IMR-90 (cell line): ENCODE measurements at regions not wholly inside any gene's neighbourhood (a gene's known extent, or its start where the extent isn't known, plus 50 kb on each side); places are given as distances from the start of the nearest gene placed in this dataset.

ENCODE experiments used
- ATAC-seq: fragments of 200-7000 bp; cut with Tn5 transposase; 2 replicates; pipeline ENCODE4 v1.9.1; 2020; ENCODE audit warnings: low read depth, mild to moderate bottlenecking, moderate library complexity
- BruUV-seq: library from RNA; stranded (reverse); fragments of 400-500 nt; replicated peaks from 2 replicates; lab custom pipeline; 2021; lab: Mats Ljungman, UMichigan
- CTCF ChIA-PET: fragments of 300-600 bp; formaldehyde crosslinking; extraction: SDS; loops from one replicate; lab custom pipeline; 2021; ENCODE audit warnings: antibody characterized with exemption; lab: Yijun Ruan, JAX
- POLR2A ChIA-PET: fragments of 300-600 bp; sonication (Branson Sonifier 250); formaldehyde crosslinking; loops from one replicate; lab custom pipeline; 2022; ENCODE audit warnings: antibody characterized with exemption; ENCODE audit not compliant: unreplicated experiment; lab: Charles Lee
- DNase-seq: peaks from one replicate; pipeline ENCODE4 v3.0.0; 2013
- H2AFZ ChIP-seq: replicated peaks from 2 replicates; pipeline ENCODE3; 2013; ENCODE audit warnings: low read length, mild to moderate bottlenecking; ENCODE audit not compliant: poor library complexity
- H2AK5ac ChIP-seq: 2 replicates; pipeline ENCODE4 v1.6.1; 2013; ENCODE audit warnings: low read depth, low read length, inconsistent platforms
- H2AK9ac ChIP-seq: replicated peaks from 2 replicates; pipeline ENCODE3; 2013; ENCODE audit warnings: mild to moderate bottlenecking, low read depth, low read length, moderate library complexity; ENCODE audit not compliant: poor library complexity
- H2BK120ac ChIP-seq: 2 replicates; pipeline ENCODE4 v1.6.1; 2013; ENCODE audit warnings: low read depth, low read length, inconsistent platforms
- H2BK15ac ChIP-seq: 3 replicates; pipeline ENCODE4 v1.6.1; 2013; ENCODE audit warnings: low read depth, low read length, inconsistent platforms
- H2BK20ac ChIP-seq: 2 replicates; pipeline ENCODE4 v1.6.1; 2013; ENCODE audit warnings: low read depth, mild to moderate bottlenecking, inconsistent platforms, low read length, moderate library complexity
- H2BK5ac ChIP-seq: 2 replicates; pipeline ENCODE4 v1.6.1; 2013; ENCODE audit warnings: mild to moderate bottlenecking, low read depth, low read length, inconsistent platforms; ENCODE audit not compliant: poor library complexity, severe bottlenecking
- H3K14ac ChIP-seq: replicated peaks from 2 replicates; pipeline ENCODE4 v1.6.1; 2013; ENCODE audit warnings: low read depth, low read length, inconsistent platforms
- H3K18ac ChIP-seq: 2 replicates; pipeline ENCODE4 v1.6.1; 2013; ENCODE audit warnings: low read depth, low read length, control low read depth
- H3K23ac ChIP-seq: 2 replicates; pipeline ENCODE4 v1.6.1; 2013; ENCODE audit warnings: low read depth, low read length, inconsistent platforms
- H3K27ac ChIP-seq: 2 replicates; pipeline ENCODE4 v1.5.1; 2013; ENCODE audit warnings: mild to moderate bottlenecking, control low read depth, low read length; ENCODE audit not compliant: insufficient read depth
- H3K27me3 ChIP-seq: 2 replicates; pipeline ENCODE4 v1.6.1; 2013; ENCODE audit warnings: low read length; ENCODE audit not compliant: control insufficient read depth, insufficient read depth
- H3K36me3 ChIP-seq: 2 replicates; pipeline ENCODE4 v1.6.1; 2013; ENCODE audit warnings: low read length, mixed read lengths; ENCODE audit not compliant: control insufficient read depth, insufficient read depth
- H3K4ac ChIP-seq: 2 replicates; pipeline ENCODE4 v1.6.1; 2013; ENCODE audit warnings: low read depth, low read length, inconsistent platforms
- H3K4me1 ChIP-seq: 2 replicates; pipeline ENCODE4 v1.6.1; 2013; ENCODE audit warnings: low read length, mixed read lengths; ENCODE audit not compliant: control insufficient read depth, insufficient read depth
- H3K4me2 ChIP-seq: 2 replicates; pipeline ENCODE4 v1.6.1; 2013; ENCODE audit warnings: low read depth, mild to moderate bottlenecking, control low read depth, low read length, moderate library complexity
- H3K4me3 ChIP-seq: 2 replicates; pipeline ENCODE4 v1.5.1; 2013; ENCODE audit warnings: low read depth, mild to moderate bottlenecking, control low read depth, low read length, moderate library complexity; ENCODE audit not compliant: insufficient read depth
- H3K56ac ChIP-seq: 2 replicates; pipeline ENCODE4 v1.6.1; 2013; ENCODE audit warnings: low read length, inconsistent platforms; ENCODE audit not compliant: insufficient read depth; ENCODE audit errors: extremely low read depth
- H3K79me1 ChIP-seq, 2 experiments: 2 replicates each; pipeline ENCODE4 v1.6.1; 2013; ENCODE audit warnings: low read length in 2 of 2, inconsistent platforms in 1 of 2, low read depth in 1 of 2
- H3K9ac ChIP-seq: 2 replicates; pipeline ENCODE4 v1.6.1; 2013; ENCODE audit warnings: low read depth, low read length, control low read depth
- H3K9me1 ChIP-seq: 2 replicates; pipeline ENCODE4 v1.6.1; 2013; ENCODE audit warnings: low read length, inconsistent platforms; ENCODE audit not compliant: insufficient read depth
- H3K9me3 ChIP-seq: 2 replicates; pipeline ENCODE4 v1.6.1; 2013; ENCODE audit warnings: low read length; ENCODE audit not compliant: control insufficient read depth, insufficient read depth
- H4K20me1 ChIP-seq: 2 replicates; pipeline ENCODE4 v1.6.1; 2013; ENCODE audit warnings: low read length, inconsistent platforms; ENCODE audit not compliant: insufficient read depth
- H4K5ac ChIP-seq: 2 replicates; pipeline ENCODE4 v1.6.1; 2013; ENCODE audit warnings: mild to moderate bottlenecking, low read depth, low read length, control low read depth
- H4K8ac ChIP-seq, 2 experiments: 2 replicates each; pipeline ENCODE4 v1.6.1; 2013; ENCODE audit warnings: low read depth in 2 of 2, low read length in 2 of 2, control low read depth in 1 of 2, inconsistent platforms in 1 of 2
- H4K91ac ChIP-seq: 2 replicates; pipeline ENCODE4 v1.6.1; 2013; ENCODE audit warnings: low read depth, low read length, inconsistent platforms; ENCODE audit not compliant: insufficient read depth
- BHLHE40 ChIP-seq: fragments of 150-350 bp; IDR thresholded peaks from 2 replicates; pipeline ENCODE4 v1.6.1; 2016; ENCODE audit warnings: mild to moderate bottlenecking, low read depth, low read length
- CEBPB ChIP-seq: IDR thresholded peaks from 2 replicates; pipeline ENCODE4 v1.6.1; 2012; ENCODE audit warnings: low read depth, low read length, improper control_type of control experiment
- CHD1 ChIP-seq: IDR thresholded peaks from 2 replicates; pipeline ENCODE4 v1.6.1; 2012; ENCODE audit warnings: low read depth, low read length, improper control_type of control experiment
- FOS ChIP-seq: fragments of 150-350 bp; IDR thresholded peaks from 2 replicates; pipeline ENCODE4 v1.6.1; 2016; ENCODE audit warnings: low read depth, low read length
- MAFK ChIP-seq: IDR thresholded peaks from 2 replicates; pipeline ENCODE4 v1.6.1; 2012; ENCODE audit warnings: low read depth, low read length, improper control_type of control experiment
- MAZ ChIP-seq: IDR thresholded peaks from 2 replicates; pipeline ENCODE4 v1.6.1; 2012; ENCODE audit warnings: low read depth, mild to moderate bottlenecking, low read length, improper control_type of control experiment, moderate library complexity, borderline replicate concordance
- MXI1 ChIP-seq: IDR thresholded peaks from 2 replicates; pipeline ENCODE4 v1.6.1; 2012; ENCODE audit warnings: low read depth, mild to moderate bottlenecking, low read length, moderate library complexity, borderline replicate concordance
- NFE2L2 ChIP-seq: fragments of 150-350 bp; IDR thresholded peaks from 2 replicates; pipeline ENCODE4 v1.6.1; 2016; ENCODE audit warnings: low read depth, mild to moderate bottlenecking, low read length
- POLR2A ChIP-seq: IDR thresholded peaks from 2 replicates; pipeline ENCODE4 v1.6.1; 2012; ENCODE audit warnings: mild to moderate bottlenecking, low read depth, low read length
- RAD21 ChIP-seq: IDR thresholded peaks from 2 replicates; pipeline ENCODE4 v1.6.1; 2012; ENCODE audit warnings: low read length, improper control_type of control experiment
- RCOR1 ChIP-seq: IDR thresholded peaks from 2 replicates; pipeline ENCODE4 v1.6.1; 2012; ENCODE audit warnings: mild to moderate bottlenecking, low read length, improper control_type of control experiment; ENCODE audit not compliant: insufficient replicate concordance
- RFX5 ChIP-seq: IDR thresholded peaks from 2 replicates; pipeline ENCODE4 v1.8.0; 2012; ENCODE audit warnings: low read depth, mild to moderate bottlenecking, low read length, moderate library complexity
- SMC3 ChIP-seq: fragments of 150-350 bp; IDR thresholded peaks from 2 replicates; pipeline ENCODE4 v1.6.1; 2016; ENCODE audit warnings: low read depth, mild to moderate bottlenecking, antibody characterized with exemption, low read length, moderate library complexity
- WGBS, 2 experiments: methylation state at CpG; one replicate each; pipeline versions ENCODE4 v1.1.5 to v1.1.7; 2013; ENCODE audit warnings: missing lambda C conversion rate in 2 of 2; ENCODE audit not compliant: insufficient read length in 1 of 2; ENCODE audit errors: extremely low coverage in 2 of 2; 5-methylcytosine and 5-hydroxymethylcytosine counted together
- dilution Hi-C: fragments of 300-500 bp; cut with HindIII; formaldehyde crosslinking; loops from one replicate; pipeline ENCODE4 v1.14.3; 2018; ENCODE audit warnings: low sequenced_read_pairs; ENCODE audit not compliant: unreplicated experiment
- in situ Hi-C: fragments of 300-500 bp; cut with MboI; formaldehyde crosslinking; loops from 3 replicates; pipeline ENCODE4 v1.14.3; 2019; ENCODE audit warnings: low sequenced_read_pairs, inconsistent platforms, mixed read lengths
- intact Hi-C: fragments of 100-400 bp; cut with micrococcal nuclease; formaldehyde crosslinking; loops from 2 replicates; pipeline ENCODE4 v1.10.0; 2022
- TF ChIP-seq, protein P1 (sequence below): fragments of 150-350 bp; IDR thresholded peaks from 2 replicates; pipeline ENCODE4 v1.6.1; 2016; ENCODE audit warnings: low read depth, mild to moderate bottlenecking, low read length, moderate library complexity, borderline replicate concordance
- TF ChIP-seq, protein P2 (sequence below): fragments of 150-350 bp; IDR thresholded peaks from 2 replicates; pipeline ENCODE4 v1.6.1; 2017; ENCODE audit warnings: mild to moderate bottlenecking, antibody characterized with exemption, low read length, low read depth
- TF ChIP-seq, protein P3 (sequence below): conservative IDR thresholded peaks from 2 replicates; pipeline ENCODE4 v1.5.1; 2012; ENCODE audit warnings: mild to moderate bottlenecking, low read depth, low read length, improper control_type of control experiment

DNA sequence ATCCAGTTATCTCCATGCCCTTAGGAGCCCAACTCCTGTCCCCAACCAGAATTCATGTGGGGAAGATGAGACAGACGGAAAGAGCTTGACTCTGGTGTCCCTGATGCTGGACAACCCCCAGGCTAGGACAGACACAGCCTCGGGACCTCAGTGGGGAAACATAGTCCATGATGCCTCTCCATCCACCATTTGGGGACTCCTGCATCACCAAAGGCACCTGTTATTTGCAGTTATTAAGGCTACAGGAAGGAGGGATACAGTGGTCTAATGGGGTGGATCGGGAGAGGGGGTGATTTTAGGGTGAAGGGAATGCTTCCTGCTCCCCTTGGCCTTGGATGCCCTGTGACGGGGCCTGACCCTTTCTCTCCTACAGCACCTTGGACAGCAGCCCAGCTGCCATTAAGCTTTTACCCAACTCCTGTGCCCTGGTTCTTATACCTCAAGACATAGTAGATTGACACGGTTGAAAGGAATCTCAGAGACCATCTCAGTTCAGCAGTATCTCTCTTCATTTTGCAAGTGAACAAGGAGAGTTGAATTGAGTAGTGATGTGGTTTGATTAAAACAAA, 111.6 kb downstream of the MATN1 start:
- H3K18ac ChIP-seq, result no peak overlapping the region
- H2BK120ac ChIP-seq, result no peak overlapping the region
- no peak overlapping the region for H3K9ac ChIP-seq
- H3K27ac ChIP-seq, result no peak overlapping the region
- H3K4me3 ChIP-seq, result no peak overlapping the region
- in situ Hi-C loops, result no loop called here
- H3K9me3 ChIP-seq, result no peaks in the 10 kb centered on the region
- H3K4me2 ChIP-seq, result no peak overlapping the region
- dilution Hi-C loops, result no loop called here
- H2AFZ ChIP-seq, result no peak overlapping the region
- no peak overlapping the region for H3K23ac ChIP-seq
- BruUV-seq, result no TSS peak
- no peaks in the 10 kb centered on the region for H3K36me3 ChIP-seq
- ChIA-PET CTCF (no interaction called here), POLR2A (no interaction called here)
- TF ChIP-seq, protein P1, sequence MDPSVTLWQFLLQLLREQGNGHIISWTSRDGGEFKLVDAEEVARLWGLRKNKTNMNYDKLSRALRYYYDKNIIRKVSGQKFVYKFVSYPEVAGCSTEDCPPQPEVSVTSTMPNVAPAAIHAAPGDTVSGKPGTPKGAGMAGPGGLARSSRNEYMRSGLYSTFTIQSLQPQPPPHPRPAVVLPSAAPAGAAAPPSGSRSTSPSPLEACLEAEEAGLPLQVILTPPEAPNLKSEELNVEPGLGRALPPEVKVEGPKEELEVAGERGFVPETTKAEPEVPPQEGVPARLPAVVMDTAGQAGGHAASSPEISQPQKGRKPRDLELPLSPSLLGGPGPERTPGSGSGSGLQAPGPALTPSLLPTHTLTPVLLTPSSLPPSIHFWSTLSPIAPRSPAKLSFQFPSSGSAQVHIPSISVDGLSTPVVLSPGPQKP, result no peak
- TF ChIP-seq, protein P2, sequence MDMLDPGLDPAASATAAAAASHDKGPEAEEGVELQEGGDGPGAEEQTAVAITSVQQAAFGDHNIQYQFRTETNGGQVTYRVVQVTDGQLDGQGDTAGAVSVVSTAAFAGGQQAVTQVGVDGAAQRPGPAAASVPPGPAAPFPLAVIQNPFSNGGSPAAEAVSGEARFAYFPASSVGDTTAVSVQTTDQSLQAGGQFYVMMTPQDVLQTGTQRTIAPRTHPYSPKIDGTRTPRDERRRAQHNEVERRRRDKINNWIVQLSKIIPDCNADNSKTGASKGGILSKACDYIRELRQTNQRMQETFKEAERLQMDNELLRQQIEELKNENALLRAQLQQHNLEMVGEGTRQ, result no peak
- no peak for TF ChIP-seq FOS
- no peak for TF ChIP-seq SMC3
- TF ChIP-seq CHD1, result no peak
- TF ChIP-seq BHLHE40, result no peak
- TF ChIP-seq RFX5, result no peak
- TF ChIP-seq, protein P3, sequence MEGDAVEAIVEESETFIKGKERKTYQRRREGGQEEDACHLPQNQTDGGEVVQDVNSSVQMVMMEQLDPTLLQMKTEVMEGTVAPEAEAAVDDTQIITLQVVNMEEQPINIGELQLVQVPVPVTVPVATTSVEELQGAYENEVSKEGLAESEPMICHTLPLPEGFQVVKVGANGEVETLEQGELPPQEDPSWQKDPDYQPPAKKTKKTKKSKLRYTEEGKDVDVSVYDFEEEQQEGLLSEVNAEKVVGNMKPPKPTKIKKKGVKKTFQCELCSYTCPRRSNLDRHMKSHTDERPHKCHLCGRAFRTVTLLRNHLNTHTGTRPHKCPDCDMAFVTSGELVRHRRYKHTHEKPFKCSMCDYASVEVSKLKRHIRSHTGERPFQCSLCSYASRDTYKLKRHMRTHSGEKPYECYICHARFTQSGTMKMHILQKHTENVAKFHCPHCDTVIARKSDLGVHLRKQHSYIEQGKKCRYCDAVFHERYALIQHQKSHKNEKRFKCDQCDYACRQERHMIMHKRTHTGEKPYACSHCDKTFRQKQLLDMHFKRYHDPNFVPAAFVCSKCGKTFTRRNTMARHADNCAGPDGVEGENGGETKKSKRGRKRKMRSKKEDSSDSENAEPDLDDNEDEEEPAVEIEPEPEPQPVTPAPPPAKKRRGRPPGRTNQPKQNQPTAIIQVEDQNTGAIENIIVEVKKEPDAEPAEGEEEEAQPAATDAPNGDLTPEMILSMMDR, result no peak
- TF ChIP-seq MXI1, result no peak
- TF ChIP-seq POLR2A, result no peak
- TF ChIP-seq MAFK, result no peak
- TF ChIP-seq CEBPB, result no peak
- TF ChIP-seq NFE2L2, result no peak
- TF ChIP-seq MAZ, result no peak
- TF ChIP-seq RAD21, result no peak
- TF ChIP-seq RCOR1, result no peak
- ATAC-seq (no peak), DNase-seq (no peak)
- no peaks in the 10 kb centered on the region for H3K9me1 ChIP-seq
- intact Hi-C loops, result no loop called here
- H3K4ac ChIP-seq, result no peak overlapping the region
- H3K14ac ChIP-seq, result no peak overlapping the region
- H4K8ac ChIP-seq, result no peak overlapping the region
- no peak overlapping the region for H2AK9ac ChIP-seq
- no peaks in the 10 kb centered on the region for H3K79me1 ChIP-seq
- no peaks in the 10 kb centered on the region for H3K27me3 ChIP-seq
- H4K91ac ChIP-seq, result no peak overlapping the region
- H2AK5ac ChIP-seq, result no peak overlapping the region
- no peak overlapping the region for H2BK15ac ChIP-seq
- WGBS, 2 experiments, result no CpG with 5 or more reads among the region's 5 CpGs
- no peak overlapping the region for H2BK20ac ChIP-seq
- H3K56ac ChIP-seq, result no peak overlapping the region
- no peaks in the 10 kb centered on the region for H3K4me1 ChIP-seq
- H2BK5ac ChIP-seq, result no peak overlapping the region
- no peak overlapping the region for H4K5ac ChIP-seq
- no peaks in the 10 kb centered on the region for H4K20me1 ChIP-seq
